ENCODE measurements at regions not wholly inside any gene's neighbourhood (a gene's known extent, or its start where the extent isn't known, plus 50 kb on each side); places are given as distances from the start of the nearest gene placed in this dataset.

GRCh38 chr4:127210893-127211649 is 421.7 kb upstream of the INTU start:
- Mint-ChIP-seq H3K9me3 (peaks cover 2 to 17% (median 4%) of the 10 kb centered on the region in 7 donors), H3K27me3 (no peaks in the 10 kb centered on the region), H3K27ac (no peak overlapping the region), H3K4me3 (no peak overlapping the region), H3K36me3 (no peaks in the 10 kb centered on the region), H3K4me1 (no peaks in the 10 kb centered on the region)
- ATAC-seq (ENCODE audit: low read depth in 2 of 2), result no peak
- no peak for DNase-seq

GRCh38 chr4:127211650-127212560 is 420.9 kb upstream of the INTU start:
- Mint-ChIP-seq H3K9me3 (peaks cover 2 to 17% (median 5%) of the 10 kb centered on the region in 7 donors), H3K27ac (no peak overlapping the region), H3K4me1 (no peaks in the 10 kb centered on the region), H3K4me3 (no peak overlapping the region), H3K27me3 (no peaks in the 10 kb centered on the region), H3K36me3 (no peaks in the 10 kb centered on the region)
- no peak for DNase-seq
- ATAC-seq (ENCODE audit: low read depth in 2 of 2), result no peak

GRCh38 chr4:127212701-127213100 is 420.1 kb upstream of the INTU start:
- no peaks in the 10 kb centered on the region for H3K4me1 Mint-ChIP-seq
- no peak overlapping the region for H3K27ac Mint-ChIP-seq
- no peak for DNase-seq
- H3K4me3 Mint-ChIP-seq, result no peak overlapping the region
- H3K9me3 Mint-ChIP-seq, result peaks cover 0 to 13% (median 5%) of the 10 kb centered on the region in 7 donors
- H3K36me3 Mint-ChIP-seq, result no peaks in the 10 kb centered on the region
- no peaks in the 10 kb centered on the region for H3K27me3 Mint-ChIP-seq
- ATAC-seq (ENCODE audit: low read depth in 2 of 2), result no peak

- Mint-ChIP-seq H3K36me3 (no peaks in the 10 kb centered on the region), H3K4me1 (no peaks in the 10 kb centered on the region), H3K9me3 (peaks cover 3 to 15% (median 6%) of the 10 kb centered on the region in 7 donors), H3K27ac (no peak overlapping the region), H3K27me3 (no peaks in the 10 kb centered on the region), H3K4me3 (no peak overlapping the region)
- no peak for DNase-seq
- no peak for ATAC-seq (ENCODE audit: low read depth in 2 of 2)
Observed at GRCh38 chr4:127214016-127214415, 418.7 kb upstream of the INTU start.

GRCh38 chr4:127214931-127215330 is 417.8 kb upstream of the INTU start:
- no peaks in the 10 kb centered on the region for H3K4me1 Mint-ChIP-seq

GRCh38 chr4:127217586-127218229 is 415.0 kb upstream of the INTU start:
- Mint-ChIP-seq H3K36me3 (no peaks in the 10 kb centered on the region), H3K9me3 (peaks cover 0 to 27% (median 8%) of the 10 kb centered on the region in 7 donors), H3K27me3 (no peaks in the 10 kb centered on the region), H3K27ac (no peak overlapping the region), H3K4me3 (no peak overlapping the region), H3K4me1 (no peaks in the 10 kb centered on the region)
- DNase-seq (no peak), ATAC-seq (ENCODE audit: low read depth in 2 of 2) (no peak)

More at GRCh38 chr4:127214931-127215330, 417.8 kb upstream of the INTU start:
- H3K4me3 Mint-ChIP-seq, result no peak overlapping the region
- no peaks in the 10 kb centered on the region for H3K27me3 Mint-ChIP-seq
- no peak for DNase-seq
- H3K9me3 Mint-ChIP-seq, result peaks cover 1 to 15% (median 8%) of the 10 kb centered on the region in 7 donors
- H3K36me3 Mint-ChIP-seq, result no peaks in the 10 kb centered on the region
- no peak for ATAC-seq (ENCODE audit: low read depth in 2 of 2)
- H3K27ac Mint-ChIP-seq, result no peak overlapping the region

- peaks cover 5 to 37% (median 13%) of the 10 kb centered on the region in 7 donors for H3K9me3 Mint-ChIP-seq
- no peak for ATAC-seq (ENCODE audit: low read depth in 2 of 2)
- DNase-seq, result no peak
- H3K4me1 Mint-ChIP-seq, result no peaks in the 10 kb centered on the region
- H3K36me3 Mint-ChIP-seq, result peaks cover 0 to 5% of the 10 kb centered on the region in 2 donors
- H3K27ac Mint-ChIP-seq, result no peak overlapping the region
- H3K27me3 Mint-ChIP-seq, result no peaks in the 10 kb centered on the region
- no peak overlapping the region for H3K4me3 Mint-ChIP-seq
Observed at GRCh38 chr4:127219232-127219631, 413.5 kb upstream of the INTU start.

- Mint-ChIP-seq H3K36me3 (peaks cover 0 to 7% of the 10 kb centered on the region in 2 donors), H3K27me3 (no peaks in the 10 kb centered on the region), H3K4me3 (no peak overlapping the region), H3K27ac (no peak overlapping the region), H3K4me1 (peaks cover 0 to 3% (median 0%) of the 10 kb centered on the region in 3 donors), H3K9me3 (peaks cover 6 to 21% (median 15%) of the 10 kb centered on the region in 7 donors)
- DNase-seq (no peak), ATAC-seq (ENCODE audit: low read depth in 2 of 2) (no peak)
Observed at GRCh38 chr4:127224556-127224955, 408.2 kb upstream of the INTU start.

GRCh38 chr4:127229855-127230608 is 402.7 kb upstream of the INTU start:
- Mint-ChIP-seq H3K36me3 (no peaks in the 10 kb centered on the region), H3K4me1 (peaks cover 0 to 3% (median 0%) of the 10 kb centered on the region in 3 donors), H3K27me3 (no peaks in the 10 kb centered on the region), H3K4me3 (no peak overlapping the region), H3K27ac (no peak overlapping the region), H3K9me3 (peaks cover 3 to 9% (median 4%) of the 10 kb centered on the region in 7 donors)
- ATAC-seq (ENCODE audit: low read depth in 2 of 2) (no peak), DNase-seq (no peak)

GRCh38 chr4:127236889-127237288 is 395.9 kb upstream of the INTU start:
- H3K36me3 Mint-ChIP-seq, result no peaks in the 10 kb centered on the region
- peaks cover 0 to 9% (median 2%) of the 10 kb centered on the region in 7 donors for H3K9me3 Mint-ChIP-seq
- no peak overlapping the region for H3K4me3 Mint-ChIP-seq
- no peak overlapping the region for H3K27ac Mint-ChIP-seq
- DNase-seq (no peak), ATAC-seq (ENCODE audit: low read depth in 2 of 2) (no peak)
- no peaks in the 10 kb centered on the region for H3K4me1 Mint-ChIP-seq
- no peaks in the 10 kb centered on the region for H3K27me3 Mint-ChIP-seq

- Mint-ChIP-seq H3K4me1 (no peaks in the 10 kb centered on the region), H3K27ac (peak overlapping the region in 1 of 6 donors; percentile 69)
- no peak for ATAC-seq (ENCODE audit: low read depth in 2 of 2)
Observed at GRCh38 chr4:127237581-127237980, 395.2 kb upstream of the INTU start.

GRCh38 chr4:127238956-127239475 is 393.7 kb upstream of the INTU start:
- ATAC-seq (ENCODE audit: low read depth in 2 of 2), result no peak

More at GRCh38 chr4:127237581-127237980, 395.2 kb upstream of the INTU start:
- H3K36me3 Mint-ChIP-seq, result no peaks in the 10 kb centered on the region
- no peaks in the 10 kb centered on the region for H3K27me3 Mint-ChIP-seq
- peaks cover 0 to 9% (median 2%) of the 10 kb centered on the region in 7 donors for H3K9me3 Mint-ChIP-seq
- no peak for DNase-seq
- H3K4me3 Mint-ChIP-seq, result peak overlapping the region in 1 of 8 donors; percentile 26

More at GRCh38 chr4:127238956-127239475, 393.7 kb upstream of the INTU start:
- Mint-ChIP-seq H3K36me3 (no peaks in the 10 kb centered on the region), H3K4me3 (no peak overlapping the region), H3K4me1 (no peaks in the 10 kb centered on the region), H3K27ac (no peak overlapping the region), H3K27me3 (no peaks in the 10 kb centered on the region), H3K9me3 (peaks cover 0 to 7% (median 2%) of the 10 kb centered on the region in 7 donors)
- no peak for DNase-seq
